OCI-LY1 (cell line): ENCODE measurements at regions not wholly inside any gene's neighbourhood (a gene's known extent, or its start where the extent isn't known, plus 50 kb on each side); places are given as distances from the start of the nearest gene placed in this dataset.

ENCODE experiments used
- H2AFZ ChIP-seq: fragments of 200-600 bp; sonication (generic), shearing (Covaris generic); 2 replicates; pipeline ENCODE4 v1.6.0; 2014; ENCODE audit warnings: antibody characterized with exemption, mild to moderate bottlenecking, low read length
- H3F3A ChIP-seq: fragments of 200-600 bp; sonication (generic), shearing (Covaris generic); 2 replicates; pipeline ENCODE4 v1.6.0; 2014; ENCODE audit warnings: mild to moderate bottlenecking, antibody characterized with exemption, low read length, moderate library complexity; ENCODE audit not compliant: insufficient read depth
- H3K27ac ChIP-seq: fragments of 200-600 bp; sonication (generic); 2 replicates; pipeline ENCODE4 v1.5.1; 2014; ENCODE audit warnings: low read length, mixed run types, mild to moderate bottlenecking, low read depth; ENCODE audit not compliant: poor library complexity, severe bottlenecking
- H3K27me3 ChIP-seq: fragments of 200-600 bp; sonication (generic); 2 replicates; pipeline ENCODE4 v1.6.0; 2014; ENCODE audit warnings: antibody characterized with exemption, mild to moderate bottlenecking, low read length, moderate library complexity; ENCODE audit not compliant: insufficient read depth
- H3K36me3 ChIP-seq: fragments of 200-600 bp; sonication (generic); 2 replicates; pipeline ENCODE4 v1.6.1; 2014; ENCODE audit warnings: mild to moderate bottlenecking, antibody characterized with exemption, low read length, moderate library complexity, mixed read lengths; ENCODE audit not compliant: insufficient read depth
- H3K4me1 ChIP-seq: fragments of 200-600 bp; sonication (generic); 2 replicates; pipeline ENCODE4 v1.5.1; 2014; ENCODE audit warnings: mild to moderate bottlenecking, low read length, moderate library complexity; ENCODE audit not compliant: insufficient read depth, severe bottlenecking
- H3K4me2 ChIP-seq: fragments of 200-600 bp; sonication (generic), shearing (Covaris generic); 2 replicates; pipeline ENCODE4 v1.6.1; 2014; ENCODE audit warnings: low read length
- H3K4me3 ChIP-seq: fragments of 200-600 bp; sonication (generic); 2 replicates; pipeline ENCODE4 v1.5.1; 2014; ENCODE audit warnings: low read length, low read depth, mild to moderate bottlenecking, mixed read lengths; ENCODE audit not compliant: poor library complexity, severe bottlenecking
- H3K79me2 ChIP-seq: fragments of 200-600 bp; shearing (Covaris generic); 2 replicates; pipeline ENCODE4 v1.6.1; 2016; ENCODE audit warnings: mixed run types, low read length, mixed read lengths; ENCODE audit not compliant: insufficient read depth
- H3K9ac ChIP-seq: fragments of 200-600 bp; sonication (generic), shearing (Covaris generic); 2 replicates; pipeline ENCODE4 v1.6.1; 2014; ENCODE audit warnings: mild to moderate bottlenecking, low read length, mixed read lengths
- H3K9me2 ChIP-seq: fragments of 200-600 bp; sonication (generic), shearing (Covaris generic); 2 replicates; pipeline ENCODE4 v1.6.1; 2014; ENCODE audit warnings: low read depth, mild to moderate bottlenecking, low read length, mixed read lengths
- H3K9me3 ChIP-seq: fragments of 200-600 bp; shearing (Covaris generic); 2 replicates; pipeline ENCODE4 v1.6.1; 2014; ENCODE audit warnings: low read length, mixed read lengths
- H4K20me1 ChIP-seq: fragments of 200-600 bp; sonication (generic), shearing (Covaris generic); 2 replicates; pipeline ENCODE4 v1.6.0; 2016; ENCODE audit warnings: mild to moderate bottlenecking, low read length; ENCODE audit not compliant: insufficient read depth
- CTCF ChIP-seq: fragments of 200-600 bp; sonication (generic), shearing (Covaris generic); IDR thresholded peaks from 2 replicates; pipeline ENCODE4 v1.5.1; 2017; ENCODE audit warnings: mild to moderate bottlenecking, antibody characterized with exemption, low read length, moderate library complexity, mixed read lengths
- EZH2 ChIP-seq: fragments of 200-600 bp; sonication (generic), shearing (Covaris generic); IDR thresholded peaks from 2 replicates; pipeline ENCODE4 v1.8.0; 2017; ENCODE audit warnings: borderline replicate concordance, mixed run types, mild to moderate bottlenecking, antibody characterized with exemption, low read length, moderate library complexity, mixed read lengths

- Histone ChIP-seq H3K27ac (no peak overlapping the region), H3K9me3 (no peaks in the 10 kb centered on the region)
- TF ChIP-seq EZH2 (no peak), CTCF (no peak)
These were observed 169.7 kb downstream of the NPR3 start for GRCh38 chr5:32880796-32881195.

GRCh38 chr5:32887390-32887789 is 176.3 kb downstream of the NPR3 start:
- Histone ChIP-seq H2AFZ (no peak overlapping the region), H3F3A (no peaks in the 10 kb centered on the region), H3K27ac (no peak overlapping the region), H3K4me1 (no peaks in the 10 kb centered on the region), H3K9ac (no peak overlapping the region), H3K9me2 (no peaks in the 10 kb centered on the region), H3K36me3 (no peaks in the 10 kb centered on the region), H3K4me3 (no peak overlapping the region), H3K4me2 (no peak overlapping the region), H3K27me3 (no peaks in the 10 kb centered on the region), H3K79me2 (no peaks in the 10 kb centered on the region), H3K9me3 (no peaks in the 10 kb centered on the region), H4K20me1 (no peaks in the 10 kb centered on the region)
- no peak for TF ChIP-seq CTCF
- no peak for TF ChIP-seq EZH2

More at GRCh38 chr5:32880796-32881195, 169.7 kb downstream of the NPR3 start:
- no peak overlapping the region for H3K9ac ChIP-seq
- no peaks in the 10 kb centered on the region for H3K9me2 ChIP-seq
- no peak overlapping the region for H3K4me2 ChIP-seq
- H2AFZ ChIP-seq = no peak overlapping the region
- no peaks in the 10 kb centered on the region for H3K4me1 ChIP-seq
- H3K27me3 ChIP-seq = no peaks in the 10 kb centered on the region
- H3K36me3 ChIP-seq = no peaks in the 10 kb centered on the region
- H3K79me2 ChIP-seq = no peaks in the 10 kb centered on the region
- no peak overlapping the region for H3K4me3 ChIP-seq
- H4K20me1 ChIP-seq = no peaks in the 10 kb centered on the region
- no peaks in the 10 kb centered on the region for H3F3A ChIP-seq

GRCh38 chr5:32889078-32889477 is 178.0 kb downstream of the NPR3 start:
- no peak overlapping the region for H2AFZ ChIP-seq
- no peaks in the 10 kb centered on the region for H3K4me1 ChIP-seq
- H3K27ac ChIP-seq = no peak overlapping the region
- no peak overlapping the region for H3K4me3 ChIP-seq
- no peaks in the 10 kb centered on the region for H3K9me2 ChIP-seq
- H4K20me1 ChIP-seq = no peaks in the 10 kb centered on the region
- no peaks in the 10 kb centered on the region for H3F3A ChIP-seq
- H3K79me2 ChIP-seq = no peaks in the 10 kb centered on the region
- no peak overlapping the region for H3K9ac ChIP-seq
- H3K27me3 ChIP-seq = no peaks in the 10 kb centered on the region
- H3K36me3 ChIP-seq = no peaks in the 10 kb centered on the region
- TF ChIP-seq CTCF (no peak), EZH2 (no peak)
- H3K9me3 ChIP-seq = no peaks in the 10 kb centered on the region
- no peak overlapping the region for H3K4me2 ChIP-seq
